ENCODE measurements at regions not wholly inside any gene's neighbourhood (a gene's known extent, or its start where the extent isn't known, plus 50 kb on each side); places are given as distances from the start of the nearest gene placed in this dataset.

DNA sequence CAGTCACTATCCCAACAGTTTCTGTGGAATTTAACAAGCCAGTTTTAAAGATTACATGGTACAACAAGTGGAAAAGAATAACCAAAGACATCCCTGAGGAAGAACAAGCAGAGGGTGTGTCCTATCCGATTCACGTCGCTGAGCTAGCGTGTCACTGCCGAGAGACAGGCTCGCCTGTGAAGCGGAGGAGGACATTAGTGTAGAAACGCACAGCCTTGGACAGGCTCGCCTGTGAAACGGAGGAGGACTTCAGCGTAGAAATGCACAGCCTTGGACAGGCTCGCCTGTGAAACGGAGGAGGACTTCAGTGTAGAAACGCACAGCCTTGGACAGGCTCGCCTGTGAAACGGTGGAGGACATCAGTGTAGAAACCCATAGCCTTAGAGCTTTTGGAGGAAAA, 52.7 kb upstream of the INPP5A start:
- intact Hi-C loops (cut with micrococcal nuclease): no loop called here
- BruUV-seq (replicated peaks): no TSS peak
- Histone ChIP-seq H4K20me1 (ENCODE audit: low read length) (no peaks in the 10 kb centered on the region), H3K4me3 (ENCODE audit: low read length) (no peak overlapping the region), H3F3A (ENCODE audit: low read length, unreplicated experiment) (no peaks in the 10 kb centered on the region), H3K36me3 (ENCODE audit: low read depth, low read length) (no peaks in the 10 kb centered on the region), H3K9ac (ENCODE audit: low read length) (no peak overlapping the region), H3K79me2 (ENCODE audit: low read length) (no peaks in the 10 kb centered on the region), H3K27ac (ENCODE audit: low read length) (no peak overlapping the region), H2AFZ (ENCODE audit: low read length) (no peak overlapping the region), H3K4me1 (ENCODE audit: insufficient read depth, low read length) (no peaks in the 10 kb centered on the region), H3K9me2 (replicated peaks; ENCODE audit: low read length) (no peaks in the 10 kb centered on the region), H3K9me3 (ENCODE audit: low read length) (no peaks in the 10 kb centered on the region), H3K27me3 (ENCODE audit: low read length) (no peaks in the 10 kb centered on the region), H3K4me2 (ENCODE audit: low read length) (no peak overlapping the region)
- ChIA-PET CTCF (no interaction called here), POLR2A (ENCODE audit: unreplicated experiment) (no interaction called here)
- DNase-seq (no peak), ATAC-seq (no peak)
- TF ChIP-seq EZH2 (IDR thresholded peaks at IDR 0.05; ENCODE audit: low read length, unreplicated experiment): no peak
- TF ChIP-seq, protein P1, sequence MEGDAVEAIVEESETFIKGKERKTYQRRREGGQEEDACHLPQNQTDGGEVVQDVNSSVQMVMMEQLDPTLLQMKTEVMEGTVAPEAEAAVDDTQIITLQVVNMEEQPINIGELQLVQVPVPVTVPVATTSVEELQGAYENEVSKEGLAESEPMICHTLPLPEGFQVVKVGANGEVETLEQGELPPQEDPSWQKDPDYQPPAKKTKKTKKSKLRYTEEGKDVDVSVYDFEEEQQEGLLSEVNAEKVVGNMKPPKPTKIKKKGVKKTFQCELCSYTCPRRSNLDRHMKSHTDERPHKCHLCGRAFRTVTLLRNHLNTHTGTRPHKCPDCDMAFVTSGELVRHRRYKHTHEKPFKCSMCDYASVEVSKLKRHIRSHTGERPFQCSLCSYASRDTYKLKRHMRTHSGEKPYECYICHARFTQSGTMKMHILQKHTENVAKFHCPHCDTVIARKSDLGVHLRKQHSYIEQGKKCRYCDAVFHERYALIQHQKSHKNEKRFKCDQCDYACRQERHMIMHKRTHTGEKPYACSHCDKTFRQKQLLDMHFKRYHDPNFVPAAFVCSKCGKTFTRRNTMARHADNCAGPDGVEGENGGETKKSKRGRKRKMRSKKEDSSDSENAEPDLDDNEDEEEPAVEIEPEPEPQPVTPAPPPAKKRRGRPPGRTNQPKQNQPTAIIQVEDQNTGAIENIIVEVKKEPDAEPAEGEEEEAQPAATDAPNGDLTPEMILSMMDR (conservative IDR thresholded peaks at IDR 0.05; ENCODE audit: low read depth, low read length): no peak

DNA sequence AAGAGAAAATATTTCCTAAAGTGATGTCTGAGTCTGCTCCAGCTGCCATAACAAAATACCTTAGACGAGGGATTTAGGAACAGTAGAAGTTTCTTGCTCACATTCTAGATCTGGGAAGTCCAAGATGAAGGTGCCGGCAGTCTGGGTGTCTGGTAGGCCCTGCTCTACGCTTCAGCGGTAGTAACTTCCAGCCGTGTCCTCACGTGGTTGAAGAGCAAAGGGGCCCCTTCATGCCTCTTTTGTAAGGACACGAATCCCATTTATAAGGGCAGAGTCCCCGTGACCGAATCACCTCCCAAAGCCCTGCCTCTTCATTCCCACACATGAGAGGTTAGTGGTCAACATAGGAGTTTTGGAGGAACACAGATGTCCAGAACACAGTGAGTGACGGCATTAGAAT, 52.2 kb upstream of the INPP5A start:
- no peaks in the 10 kb centered on the region for H4K20me1 ChIP-seq (ENCODE audit: low read length)
- H3K9me2 ChIP-seq (replicated peaks; ENCODE audit: low read length): no peaks in the 10 kb centered on the region
- TF ChIP-seq EZH2phosphoT487 (IDR thresholded peaks at IDR 0.05; ENCODE audit: borderline replicate concordance, low read length) (no peak), EZH2 (IDR thresholded peaks at IDR 0.05; ENCODE audit: low read length, unreplicated experiment) (no peak)
- TF ChIP-seq, protein P1 (conservative IDR thresholded peaks at IDR 0.05; ENCODE audit: low read depth, low read length): no peak
- no peaks in the 10 kb centered on the region for H3K4me1 ChIP-seq (ENCODE audit: insufficient read depth, low read length)
- no peak overlapping the region for H3K4me3 ChIP-seq (ENCODE audit: low read length)
- H3F3A ChIP-seq (ENCODE audit: low read length, unreplicated experiment): no peaks in the 10 kb centered on the region
- ChIA-PET CTCF (no interaction called here), POLR2A (ENCODE audit: unreplicated experiment) (no interaction called here)
- no peak overlapping the region for H2AFZ ChIP-seq (ENCODE audit: low read length)
- no TSS peak for BruUV-seq (replicated peaks)
- H3K36me3 ChIP-seq (ENCODE audit: low read depth, low read length): no peaks in the 10 kb centered on the region
- H3K79me2 ChIP-seq (ENCODE audit: low read length): no peaks in the 10 kb centered on the region
- no peaks in the 10 kb centered on the region for H3K27me3 ChIP-seq (ENCODE audit: low read length)
- ATAC-seq (no peak), DNase-seq (no peak)
- H3K4me2 ChIP-seq (ENCODE audit: low read length): no peak overlapping the region
- no peak overlapping the region for H3K27ac ChIP-seq (ENCODE audit: low read length)
- no peak overlapping the region for H3K9ac ChIP-seq (ENCODE audit: low read length)
- no peaks in the 10 kb centered on the region for H3K9me3 ChIP-seq (ENCODE audit: low read length)
- intact Hi-C loops (cut with micrococcal nuclease): no loop called here

DNA sequence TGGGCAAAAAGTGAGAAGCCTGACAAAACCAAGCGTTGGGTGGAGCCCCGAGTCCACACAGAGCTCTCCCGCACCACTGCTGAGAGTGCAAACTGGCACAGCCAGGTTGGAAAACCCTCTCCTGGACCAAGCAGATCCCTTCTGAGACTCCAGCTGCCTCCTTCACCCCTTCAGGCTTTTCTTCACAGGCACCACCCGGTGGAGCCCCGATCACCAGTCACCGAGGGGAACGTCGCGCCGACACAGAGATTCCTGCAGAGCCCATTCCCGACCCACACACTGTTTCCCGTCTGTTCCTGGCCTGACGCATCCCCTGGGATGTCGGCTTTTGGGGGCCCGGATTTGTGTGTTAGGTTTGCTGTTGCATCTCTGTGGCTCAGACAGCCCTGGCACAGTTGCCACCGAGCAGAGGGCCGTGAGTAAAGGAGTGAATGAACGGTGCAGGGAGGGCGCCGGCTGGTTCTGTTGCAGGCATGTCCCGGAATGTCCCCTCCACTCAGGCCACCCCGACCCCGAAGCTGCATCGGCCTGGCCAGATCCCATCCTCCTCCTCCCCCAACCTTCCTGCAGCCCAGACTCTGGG, 51.0 kb upstream of the INPP5A start:
- H3K27me3 ChIP-seq (ENCODE audit: low read length): no peaks in the 10 kb centered on the region
- H3F3A ChIP-seq (ENCODE audit: low read length, unreplicated experiment): no peaks in the 10 kb centered on the region
- no peak overlapping the region for H3K27ac ChIP-seq (ENCODE audit: low read length)
- no peaks in the 10 kb centered on the region for H3K36me3 ChIP-seq (ENCODE audit: low read depth, low read length)
- H3K79me2 ChIP-seq (ENCODE audit: low read length): no peaks in the 10 kb centered on the region
- no peak overlapping the region for H3K9ac ChIP-seq (ENCODE audit: low read length)
- no peak for DNase-seq
- H3K9me3 ChIP-seq (ENCODE audit: low read length): no peaks in the 10 kb centered on the region
- no peak overlapping the region for H3K4me3 ChIP-seq (ENCODE audit: low read length)
- ChIA-PET CTCF (no interaction called here), POLR2A (ENCODE audit: unreplicated experiment) (no interaction called here)
- TF ChIP-seq EZH2 (IDR thresholded peaks at IDR 0.05; ENCODE audit: low read length, unreplicated experiment): no peak
- TF ChIP-seq, protein P1 (conservative IDR thresholded peaks at IDR 0.05; ENCODE audit: low read depth, low read length): no peak
- no peak for TF ChIP-seq EZH2phosphoT487 (IDR thresholded peaks at IDR 0.05; ENCODE audit: borderline replicate concordance, low read length)
- H4K20me1 ChIP-seq (ENCODE audit: low read length): no peaks in the 10 kb centered on the region
- no peak overlapping the region for H3K4me2 ChIP-seq (ENCODE audit: low read length)
- no peaks in the 10 kb centered on the region for H3K4me1 ChIP-seq (ENCODE audit: insufficient read depth, low read length)
- no peak overlapping the region for H2AFZ ChIP-seq (ENCODE audit: low read length)
- BruUV-seq (replicated peaks): no TSS peak
- H3K9me2 ChIP-seq (replicated peaks; ENCODE audit: low read length): no peaks in the 10 kb centered on the region
- intact Hi-C loops (cut with micrococcal nuclease): no loop called here
- ATAC-seq: no peak
